ENCODE measurements at regions not wholly inside any gene's neighbourhood (a gene's known extent, or its start where the extent isn't known, plus 50 kb on each side); places are given as distances from the start of the nearest gene placed in this dataset.

GRCh38 chr20:12638633-12639312, 370.0 kb upstream of the SPTLC3 start:
- Histone ChIP-seq H3K4me1 (no peaks in the 10 kb centered on the region), H3K9me3 (no peaks in the 10 kb centered on the region), H3K36me3 (no peaks in the 10 kb centered on the region), H3K27ac (no peak overlapping the region), H3K27me3 (no peaks in the 10 kb centered on the region), H3K4me3 (no peak overlapping the region)
- no peak for DNase-seq
- TF ChIP-seq, protein P1, sequence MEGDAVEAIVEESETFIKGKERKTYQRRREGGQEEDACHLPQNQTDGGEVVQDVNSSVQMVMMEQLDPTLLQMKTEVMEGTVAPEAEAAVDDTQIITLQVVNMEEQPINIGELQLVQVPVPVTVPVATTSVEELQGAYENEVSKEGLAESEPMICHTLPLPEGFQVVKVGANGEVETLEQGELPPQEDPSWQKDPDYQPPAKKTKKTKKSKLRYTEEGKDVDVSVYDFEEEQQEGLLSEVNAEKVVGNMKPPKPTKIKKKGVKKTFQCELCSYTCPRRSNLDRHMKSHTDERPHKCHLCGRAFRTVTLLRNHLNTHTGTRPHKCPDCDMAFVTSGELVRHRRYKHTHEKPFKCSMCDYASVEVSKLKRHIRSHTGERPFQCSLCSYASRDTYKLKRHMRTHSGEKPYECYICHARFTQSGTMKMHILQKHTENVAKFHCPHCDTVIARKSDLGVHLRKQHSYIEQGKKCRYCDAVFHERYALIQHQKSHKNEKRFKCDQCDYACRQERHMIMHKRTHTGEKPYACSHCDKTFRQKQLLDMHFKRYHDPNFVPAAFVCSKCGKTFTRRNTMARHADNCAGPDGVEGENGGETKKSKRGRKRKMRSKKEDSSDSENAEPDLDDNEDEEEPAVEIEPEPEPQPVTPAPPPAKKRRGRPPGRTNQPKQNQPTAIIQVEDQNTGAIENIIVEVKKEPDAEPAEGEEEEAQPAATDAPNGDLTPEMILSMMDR (IDR thresholded peaks at IDR 0.05) = no peak
- TF ChIP-seq POLR2A (IDR thresholded peaks at IDR 0.05) = no peak

DNA sequence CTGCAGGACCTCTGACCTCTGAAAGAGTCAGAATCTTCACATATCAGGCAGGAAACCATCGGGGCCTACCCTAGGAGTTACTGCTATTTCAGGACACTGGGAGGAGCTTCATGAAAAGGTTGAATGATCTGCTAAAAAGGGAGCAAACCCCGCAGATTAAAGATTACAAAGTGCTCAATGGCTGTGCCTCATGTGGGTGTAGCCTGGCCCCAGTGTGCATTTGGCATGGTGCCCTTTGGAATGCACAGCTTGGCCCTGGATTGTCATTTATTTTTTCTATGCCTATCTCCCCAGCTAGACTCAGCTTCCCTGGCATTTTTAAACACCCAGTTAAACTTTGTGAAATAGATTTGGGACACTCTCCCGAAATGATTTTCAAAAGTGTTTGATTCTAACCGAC, 368.5 kb upstream of the SPTLC3 start:
- no peak overlapping the region for H3K4me3 ChIP-seq
- DNase-seq = no peak
- no peaks in the 10 kb centered on the region for H3K36me3 ChIP-seq
- no peaks in the 10 kb centered on the region for H3K4me1 ChIP-seq
- H3K27me3 ChIP-seq = no peaks in the 10 kb centered on the region
- no peaks in the 10 kb centered on the region for H3K9me3 ChIP-seq
- no peak overlapping the region for H3K27ac ChIP-seq
- TF ChIP-seq POLR2A (IDR thresholded peaks at IDR 0.05) = no peak
- TF ChIP-seq, protein P1 (IDR thresholded peaks at IDR 0.05) = no peak

- H3K36me3 ChIP-seq = no peaks in the 10 kb centered on the region
- no peaks in the 10 kb centered on the region for H3K4me1 ChIP-seq
- TF ChIP-seq, protein P1 (IDR thresholded peaks at IDR 0.05) = no peak
- TF ChIP-seq POLR2A (IDR thresholded peaks at IDR 0.05) = no peak
- DNase-seq = no peak
- H3K27me3 ChIP-seq = no peaks in the 10 kb centered on the region
- H3K9me3 ChIP-seq = no peaks in the 10 kb centered on the region
- no peak overlapping the region for H3K4me3 ChIP-seq
- H3K27ac ChIP-seq = no peak overlapping the region
These were observed 367.2 kb upstream of the SPTLC3 start for GRCh38 chr20:12641619-12642018.

GRCh38 chr20:12644461-12644860, 364.3 kb upstream of the SPTLC3 start:
- Histone ChIP-seq H3K4me3 (no peak overlapping the region), H3K27me3 (no peaks in the 10 kb centered on the region), H3K36me3 (no peaks in the 10 kb centered on the region), H3K9me3 (no peaks in the 10 kb centered on the region), H3K27ac (no peak overlapping the region), H3K4me1 (no peaks in the 10 kb centered on the region)
- DNase-seq = no peak
- no peak for TF ChIP-seq POLR2A (IDR thresholded peaks at IDR 0.05)
- TF ChIP-seq, protein P1 (IDR thresholded peaks at IDR 0.05) = no peak

- DNase-seq = no peak
- Histone ChIP-seq H3K9me3 (no peaks in the 10 kb centered on the region), H3K27me3 (no peaks in the 10 kb centered on the region), H3K27ac (no peak overlapping the region), H3K4me3 (no peak overlapping the region), H3K4me1 (no peaks in the 10 kb centered on the region), H3K36me3 (no peaks in the 10 kb centered on the region)
- TF ChIP-seq, protein P1 (IDR thresholded peaks at IDR 0.05) = no peak
- no peak for TF ChIP-seq POLR2A (IDR thresholded peaks at IDR 0.05)
These were observed 359.5 kb upstream of the SPTLC3 start for GRCh38 chr20:12649234-12649633.

DNA sequence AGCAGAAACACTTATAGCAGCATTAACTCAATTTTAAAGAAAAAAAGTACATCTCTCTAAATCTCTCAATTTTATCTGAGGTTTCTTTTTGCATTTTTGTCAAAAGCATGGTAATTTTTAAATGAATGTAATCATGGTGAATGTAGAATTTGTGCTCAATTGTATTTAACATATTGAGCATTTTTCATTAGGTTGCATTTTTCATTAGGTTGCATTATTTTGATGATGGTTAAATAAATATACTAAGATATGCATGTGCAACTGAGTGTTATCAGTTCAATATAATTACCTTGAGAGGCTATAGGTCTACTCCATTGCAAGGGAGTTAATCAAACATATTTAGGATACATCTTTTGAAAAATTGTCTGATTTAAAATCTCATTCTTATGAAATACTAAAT, 355.1 kb upstream of the SPTLC3 start:
- TF ChIP-seq, protein P1 (IDR thresholded peaks at IDR 0.05) = no peak
- H3K36me3 ChIP-seq = no peaks in the 10 kb centered on the region
- no peak overlapping the region for H3K27ac ChIP-seq
- no peak for DNase-seq
- no peak overlapping the region for H3K4me3 ChIP-seq
- H3K27me3 ChIP-seq = no peaks in the 10 kb centered on the region
- no peaks in the 10 kb centered on the region for H3K4me1 ChIP-seq
- H3K9me3 ChIP-seq = no peaks in the 10 kb centered on the region
